COLO668 (cell line): ENCODE measurements at regions not wholly inside any gene's neighbourhood (a gene's known extent, or its start where the extent isn't known, plus 50 kb on each side); places are given as distances from the start of the nearest gene placed in this dataset.

Experiments used
- DNase-seq: peaks from one replicate; lab custom pipeline; 2025; ENCODE audit not compliant: unreplicated experiment; lab: John Stamatoyannopoulos, UW

DNA sequence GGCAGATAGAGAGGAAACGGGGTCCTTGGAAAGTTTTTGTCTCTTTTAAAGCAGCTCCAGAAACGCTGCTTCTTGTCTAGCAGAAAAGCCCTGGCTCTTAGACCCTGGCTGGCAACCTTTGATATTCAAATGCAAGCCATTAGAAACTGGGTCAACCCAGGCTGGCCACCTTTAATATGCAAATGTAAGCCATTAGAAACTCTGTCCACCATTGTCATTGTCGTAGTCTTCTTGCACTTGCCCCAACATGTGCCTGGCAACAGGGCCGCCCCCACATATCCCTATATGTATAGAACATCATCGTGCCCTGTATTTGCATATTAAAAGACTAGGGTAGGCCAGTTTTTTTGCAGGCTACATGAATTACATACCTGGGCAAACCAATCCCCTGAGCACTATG is 621.3 kb upstream of the DPP6 start:
- no peak for DNase-seq

DNA sequence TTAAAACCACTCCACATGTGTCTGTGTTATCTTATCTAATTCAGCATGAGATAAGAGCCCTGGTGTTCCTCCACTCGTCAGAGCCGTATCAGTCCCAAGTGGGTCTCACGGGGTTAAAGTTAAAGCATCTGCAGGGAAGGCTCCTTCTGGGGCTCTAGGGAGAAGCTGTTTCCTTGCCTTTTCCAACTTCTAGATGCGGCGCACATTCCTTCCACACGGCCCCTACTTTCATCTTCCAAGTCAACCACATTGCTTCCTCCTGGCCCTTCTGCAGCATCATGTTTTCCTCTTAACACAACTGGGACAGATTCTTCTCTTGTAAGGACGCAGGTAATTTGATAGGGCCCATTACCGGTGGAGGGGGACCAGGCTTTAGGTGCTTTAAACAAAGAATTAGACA is 620.1 kb upstream of the DPP6 start:
- no peak for DNase-seq

DNA sequence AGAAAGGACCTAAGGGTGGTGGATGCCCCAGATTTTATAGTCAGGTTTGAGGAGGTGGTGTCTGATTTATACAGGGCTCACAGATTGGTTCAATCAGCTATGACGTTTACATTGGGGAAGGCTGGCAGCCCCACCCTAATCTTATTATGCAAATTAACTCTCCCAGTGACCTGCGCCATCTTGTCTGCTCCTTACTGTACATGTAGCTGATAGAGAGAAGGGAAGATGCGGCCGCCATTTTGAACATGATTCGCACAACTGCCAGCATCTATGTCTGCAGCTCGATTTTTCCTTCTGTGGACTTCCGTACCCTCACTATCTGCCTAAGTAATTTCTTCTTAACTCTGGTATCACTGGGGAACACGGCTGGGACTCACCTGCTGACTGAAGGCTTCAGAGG is 619.0 kb upstream of the DPP6 start:
- no peak for DNase-seq

DNA sequence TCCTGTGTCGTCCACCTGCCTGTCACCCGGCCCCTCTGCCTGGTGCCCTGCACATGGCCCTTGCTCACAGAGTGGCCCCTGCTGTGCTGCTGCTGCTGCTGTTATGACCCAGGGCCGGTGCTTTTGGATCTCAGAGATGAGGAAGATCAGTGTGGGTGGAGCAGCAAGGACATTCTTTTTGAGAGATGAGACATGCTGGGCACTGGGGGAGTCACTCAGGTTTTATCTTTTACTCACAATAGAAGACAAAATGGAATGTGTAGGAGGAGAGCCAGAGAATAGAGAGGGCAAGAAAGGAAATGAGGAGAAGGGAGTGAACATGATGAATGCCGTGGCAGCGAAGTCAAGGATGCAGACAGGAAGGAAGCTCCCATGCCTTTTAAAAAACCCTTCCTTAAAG is 611.5 kb upstream of the DPP6 start:
- no peak for DNase-seq

DNA sequence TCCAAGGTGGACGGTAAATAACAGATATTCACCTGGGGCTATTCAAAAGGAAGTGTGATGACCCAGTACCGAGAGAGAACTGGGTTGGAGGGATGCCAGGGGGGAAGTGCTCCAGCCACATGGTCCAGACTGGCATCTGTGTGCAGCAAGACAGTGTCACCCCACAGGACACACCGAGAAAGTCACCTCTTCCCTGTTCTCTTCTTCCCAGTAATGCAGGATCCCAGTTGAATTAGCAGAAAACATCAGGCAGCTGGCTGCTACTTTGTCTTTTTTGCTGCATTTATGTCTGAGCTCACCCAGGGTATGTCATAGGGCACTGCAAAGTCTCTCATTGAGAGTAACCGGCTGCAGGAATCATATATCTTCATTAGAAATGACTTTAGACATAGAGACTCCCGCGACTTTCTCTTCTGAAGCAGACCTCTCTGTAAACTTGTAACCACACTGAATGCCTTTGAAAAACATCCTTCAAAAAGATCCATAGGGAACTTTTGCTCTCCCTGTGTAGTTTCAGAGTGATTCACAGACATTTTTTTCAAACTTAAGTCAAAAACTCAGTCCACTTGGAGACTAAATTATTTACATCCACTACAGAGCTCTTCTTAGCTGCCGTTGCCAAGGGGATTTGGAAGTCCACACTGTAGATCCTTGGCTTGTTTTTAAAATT is 609.0 kb upstream of the DPP6 start:
- DNase-seq, result no peak

DNA sequence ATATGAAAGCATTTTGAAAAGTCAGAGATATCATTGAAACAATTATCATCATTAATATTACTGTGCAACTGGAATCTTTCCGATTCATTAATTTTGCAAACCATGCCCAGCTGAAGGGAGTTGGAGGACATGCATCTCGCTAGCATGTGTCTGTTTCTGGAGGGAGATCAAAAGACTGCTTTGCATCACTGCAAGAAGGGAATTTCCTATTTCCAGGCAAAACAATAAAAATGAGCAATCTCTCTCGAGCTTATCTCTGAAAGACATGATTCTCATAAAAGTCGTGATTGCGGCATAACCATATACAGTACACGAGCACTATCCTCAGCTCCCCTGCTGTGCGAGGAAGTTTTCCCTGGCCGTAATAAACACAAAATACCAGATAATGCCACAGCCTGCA is 607.6 kb upstream of the DPP6 start:
- no peak for DNase-seq

DNA sequence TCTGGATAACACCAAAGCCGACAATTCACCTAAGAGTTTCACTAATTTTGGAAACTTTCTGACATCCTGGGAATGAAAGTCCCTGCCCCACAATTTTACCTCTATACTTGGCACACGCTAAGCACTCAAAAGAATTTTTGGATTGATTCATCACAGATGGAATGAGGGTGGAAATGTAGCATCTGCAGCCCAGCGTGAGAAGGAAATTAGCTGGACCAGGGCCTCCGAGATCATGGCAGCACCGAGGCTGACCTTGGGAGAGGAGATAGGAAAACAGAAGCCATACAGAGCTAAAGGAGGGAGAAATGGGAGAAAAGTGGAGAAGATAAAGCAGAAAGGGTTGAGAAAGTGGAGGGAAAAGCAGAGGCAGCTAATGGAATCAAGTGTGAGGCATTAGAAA is 606.6 kb upstream of the DPP6 start:
- no peak for DNase-seq

DNA sequence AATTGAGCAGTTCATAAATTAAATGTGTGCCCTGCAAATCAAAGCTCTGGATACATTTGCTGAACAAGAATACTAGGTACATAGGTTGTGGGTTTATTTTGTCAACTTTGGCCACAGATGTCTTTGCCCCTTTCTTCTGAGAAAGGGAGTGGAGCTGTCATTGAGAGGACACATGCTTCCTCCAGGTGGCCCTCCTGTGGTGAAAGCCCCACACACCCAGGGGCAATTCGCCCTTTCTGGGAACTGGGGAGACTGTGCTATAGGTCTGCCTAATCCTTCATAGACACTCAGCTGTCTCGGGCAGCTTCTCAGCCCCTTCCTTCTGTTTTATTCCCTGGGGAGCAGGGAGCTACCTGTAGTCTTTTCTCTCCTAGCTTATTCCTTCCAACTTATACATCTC is 605.7 kb upstream of the DPP6 start:
- no peak for DNase-seq

DNA sequence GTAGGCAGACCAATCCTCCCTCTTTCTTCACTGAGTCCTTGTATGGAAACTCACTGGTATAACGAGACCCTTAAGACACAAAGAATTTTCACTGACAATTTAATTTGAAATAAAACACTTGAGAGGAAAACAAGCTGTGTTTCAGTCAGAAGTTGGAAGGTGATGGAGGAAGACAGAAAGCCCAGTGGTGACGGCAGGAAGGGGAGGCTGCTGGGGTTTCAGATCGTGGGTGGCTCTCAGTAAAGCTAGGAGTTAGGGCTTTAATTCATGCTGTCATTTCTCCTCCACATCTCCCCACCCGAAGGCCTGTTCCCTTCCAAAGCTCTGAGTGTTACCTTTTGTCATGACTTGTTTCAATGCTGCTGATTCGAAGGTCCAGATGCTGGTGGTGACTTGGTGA is 605.2 kb upstream of the DPP6 start:
- no peak for DNase-seq

DNA sequence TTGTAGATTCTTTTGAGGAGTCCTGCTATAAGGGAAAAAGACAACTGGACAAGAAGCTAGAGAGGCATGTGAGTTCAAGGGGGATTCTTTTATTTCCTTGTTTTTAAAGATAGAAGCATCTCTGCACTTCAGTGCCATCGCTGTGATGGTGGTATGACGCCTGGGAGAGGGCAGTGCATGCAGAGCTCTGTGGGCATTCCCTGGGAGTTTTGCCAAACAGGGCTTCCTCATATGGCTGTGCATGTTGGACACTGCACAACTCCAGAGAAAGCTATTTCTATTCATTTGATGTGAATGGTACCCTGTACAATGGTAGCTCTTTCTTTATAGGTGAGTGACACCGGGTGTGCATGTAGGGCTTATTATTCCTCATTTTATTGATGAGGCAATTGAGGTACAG is 599.5 kb upstream of the DPP6 start:
- no peak for DNase-seq

DNA sequence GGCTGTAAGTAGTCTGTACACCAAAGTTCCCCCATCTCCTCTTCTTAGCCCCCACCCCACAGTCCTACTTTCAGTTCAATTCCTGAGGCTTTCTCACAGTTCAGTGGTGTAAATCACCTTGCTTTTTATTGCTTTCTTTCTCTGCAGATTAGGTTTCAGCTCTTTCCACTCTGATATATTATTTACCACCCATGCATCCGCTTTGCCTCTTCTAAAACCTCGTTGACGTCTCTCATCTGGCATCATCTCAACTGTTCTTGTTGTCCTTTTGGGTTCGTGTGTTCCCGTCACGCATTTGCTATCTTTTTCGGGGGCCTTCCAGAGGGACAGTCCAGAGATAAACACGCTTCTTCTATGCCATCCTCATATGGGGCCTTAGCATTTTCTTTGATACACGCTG is 597.9 kb upstream of the DPP6 start:
- DNase-seq, result no peak

DNA sequence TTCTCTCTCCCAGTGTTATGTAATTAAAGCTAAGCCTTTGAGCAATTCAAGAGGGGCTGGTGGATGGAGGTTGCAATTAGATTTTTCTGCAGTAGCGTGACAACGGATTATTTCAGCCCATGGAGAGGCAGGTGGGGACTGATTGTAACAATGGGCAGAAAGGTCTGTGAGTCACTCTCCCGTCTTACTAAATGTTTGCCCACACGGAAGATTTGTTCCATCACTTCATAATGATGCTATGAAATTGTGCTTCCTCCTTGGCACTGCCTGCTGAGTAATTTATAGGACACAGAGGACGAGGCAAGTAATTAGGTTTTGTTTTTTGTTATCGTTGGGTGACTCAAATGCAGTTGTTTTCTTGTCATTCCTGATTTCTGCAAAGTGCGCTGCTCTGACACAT is 594.5 kb upstream of the DPP6 start:
- DNase-seq, result no peak

DNA sequence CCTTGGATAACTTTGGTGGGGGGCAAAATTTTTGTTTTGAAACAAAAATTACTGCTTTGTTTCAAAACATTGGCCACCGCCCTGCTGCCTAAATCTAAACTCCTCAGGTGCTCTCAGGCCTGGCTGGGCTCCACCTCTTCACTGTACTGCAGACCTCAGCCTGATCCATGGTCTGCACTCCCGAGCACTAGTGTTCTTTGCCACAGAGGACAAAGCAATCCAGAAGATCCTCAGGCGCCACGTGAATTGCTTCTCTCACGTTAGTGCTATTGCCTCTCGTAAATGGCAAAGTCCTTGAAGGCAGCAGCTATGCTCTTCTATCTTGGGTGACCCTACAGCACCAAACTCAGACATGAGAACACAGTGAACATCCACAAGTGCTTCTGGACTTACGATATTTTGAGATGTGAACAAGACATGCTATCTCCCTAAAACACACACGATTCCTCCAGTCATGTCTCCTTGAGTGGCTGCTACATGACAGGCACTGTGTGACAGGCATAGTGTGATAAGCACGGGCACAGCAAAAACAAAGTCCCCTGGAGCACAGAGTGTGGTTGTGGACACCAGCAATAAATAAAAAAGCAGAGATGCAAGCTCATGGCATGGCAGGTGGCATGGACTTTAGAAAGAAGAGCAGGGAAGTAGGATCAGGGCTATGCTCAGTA is 582.1 kb upstream of the DPP6 start:
- DNase-seq, result no peak

DNA sequence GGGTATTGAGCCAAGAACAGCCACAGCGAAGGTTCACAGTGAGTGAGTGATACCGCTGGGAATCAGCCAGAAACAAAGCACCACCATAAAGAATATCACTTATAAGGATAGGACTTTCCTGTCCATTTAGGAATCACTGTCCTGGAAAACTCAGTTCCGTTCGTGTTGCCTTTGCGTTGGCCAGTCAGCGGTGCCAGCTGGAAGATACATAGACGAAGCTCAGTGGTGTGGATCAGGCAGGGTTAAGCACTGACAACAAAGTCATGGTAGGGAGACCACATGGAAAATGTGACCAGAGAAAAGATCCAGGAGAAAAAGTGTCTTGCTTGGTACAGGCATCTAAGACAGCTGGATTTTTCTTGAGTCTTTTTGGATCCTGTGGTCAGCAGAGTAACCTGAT is 579.7 kb upstream of the DPP6 start:
- DNase-seq, result no peak

DNA sequence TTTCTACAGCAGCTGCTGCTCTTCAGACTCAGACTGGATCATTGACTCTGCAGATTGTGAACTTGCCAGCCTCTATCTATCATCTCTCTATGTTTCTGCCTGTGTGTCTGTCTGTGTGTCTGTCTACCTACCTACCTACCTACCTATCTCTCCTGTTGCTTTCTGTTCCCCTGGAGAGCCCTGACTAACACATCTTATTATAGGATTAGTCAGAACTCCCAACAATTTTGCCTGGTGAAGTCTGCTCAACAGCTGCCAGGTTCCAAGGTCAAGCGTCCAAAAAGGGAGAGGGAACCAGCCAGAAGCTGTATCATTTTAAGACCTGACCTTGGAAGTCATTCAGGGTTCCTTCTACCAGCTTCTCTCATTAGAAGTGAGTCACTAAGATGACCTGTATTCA is 579.0 kb upstream of the DPP6 start:
- DNase-seq, result no peak

DNA sequence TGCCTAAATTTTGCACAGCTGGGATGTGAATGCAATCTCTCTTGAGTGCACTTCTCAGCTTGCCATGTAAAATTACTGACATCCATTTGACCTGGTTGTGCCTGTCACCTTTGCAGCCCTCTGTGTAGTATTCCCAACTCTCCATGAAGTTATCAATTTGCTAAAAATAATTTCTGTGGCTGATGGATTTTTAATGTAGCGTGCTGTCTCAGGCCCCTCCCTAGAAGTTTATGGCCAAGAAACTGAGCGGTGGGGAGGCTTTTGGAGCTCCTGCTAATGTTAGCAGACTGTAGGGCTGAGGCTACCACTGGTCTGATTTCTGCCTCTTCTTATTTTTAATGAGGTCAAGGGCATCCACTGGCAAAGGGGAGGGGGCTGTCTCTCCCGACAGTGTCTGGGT is 577.0 kb upstream of the DPP6 start:
- no peak for DNase-seq

DNA sequence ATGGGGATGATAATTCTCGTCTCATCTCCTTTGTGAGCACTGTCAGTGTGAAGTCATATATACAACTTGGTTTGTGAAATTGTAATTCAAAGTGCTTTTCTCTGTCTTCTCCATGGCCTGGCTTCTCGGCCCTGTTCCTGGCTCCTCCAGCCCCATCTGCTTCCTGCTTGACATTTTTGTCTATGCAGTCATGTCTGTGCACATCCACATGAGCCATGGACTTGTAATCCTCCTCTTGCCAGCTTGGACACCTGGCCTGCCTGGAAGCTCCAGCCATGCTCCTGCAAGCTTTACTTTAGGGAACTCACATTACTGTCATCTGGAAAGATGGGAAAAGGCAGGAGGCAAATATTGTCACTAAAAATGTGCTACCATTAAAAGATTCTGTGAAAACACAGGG is 576.0 kb upstream of the DPP6 start:
- no peak for DNase-seq

DNA sequence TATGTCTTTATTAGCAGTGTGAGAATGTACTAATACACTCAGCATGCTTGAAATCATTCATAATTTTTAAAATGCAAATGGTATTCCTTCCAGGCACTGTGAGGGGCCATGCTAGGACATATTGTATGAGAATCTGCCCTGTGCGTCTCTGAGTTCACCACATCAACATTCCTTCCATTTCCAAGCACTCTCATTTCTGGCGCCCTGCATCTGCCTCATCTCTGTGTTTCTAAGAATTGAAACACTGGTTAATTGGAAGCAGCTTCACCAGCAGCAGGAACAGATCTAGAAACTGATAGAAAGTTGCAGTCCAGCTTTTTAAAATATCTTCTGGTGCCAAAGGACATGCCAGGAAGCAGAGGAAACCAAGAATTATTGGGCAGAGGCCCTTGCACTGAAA is 555.9 kb upstream of the DPP6 start:
- no peak for DNase-seq

DNA sequence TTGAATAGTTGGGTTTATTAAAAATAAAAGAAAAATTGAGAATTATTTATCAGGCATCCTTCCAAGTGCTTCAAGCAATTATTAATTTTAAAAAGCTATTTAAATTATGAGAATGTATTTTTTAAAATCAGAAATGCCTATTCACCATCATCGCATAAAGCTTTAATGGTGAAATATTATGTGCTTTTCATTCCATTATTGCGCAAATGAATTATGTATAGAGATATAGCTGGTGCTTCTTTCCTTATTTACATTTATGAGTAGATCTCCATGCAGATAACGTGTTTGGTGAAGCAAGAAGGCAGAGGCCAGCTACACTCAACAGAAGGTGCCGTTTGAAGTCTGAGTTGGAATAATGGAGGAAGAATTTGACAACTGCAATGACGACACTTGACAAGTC is 549.1 kb upstream of the DPP6 start:
- DNase-seq, result no peak

DNA sequence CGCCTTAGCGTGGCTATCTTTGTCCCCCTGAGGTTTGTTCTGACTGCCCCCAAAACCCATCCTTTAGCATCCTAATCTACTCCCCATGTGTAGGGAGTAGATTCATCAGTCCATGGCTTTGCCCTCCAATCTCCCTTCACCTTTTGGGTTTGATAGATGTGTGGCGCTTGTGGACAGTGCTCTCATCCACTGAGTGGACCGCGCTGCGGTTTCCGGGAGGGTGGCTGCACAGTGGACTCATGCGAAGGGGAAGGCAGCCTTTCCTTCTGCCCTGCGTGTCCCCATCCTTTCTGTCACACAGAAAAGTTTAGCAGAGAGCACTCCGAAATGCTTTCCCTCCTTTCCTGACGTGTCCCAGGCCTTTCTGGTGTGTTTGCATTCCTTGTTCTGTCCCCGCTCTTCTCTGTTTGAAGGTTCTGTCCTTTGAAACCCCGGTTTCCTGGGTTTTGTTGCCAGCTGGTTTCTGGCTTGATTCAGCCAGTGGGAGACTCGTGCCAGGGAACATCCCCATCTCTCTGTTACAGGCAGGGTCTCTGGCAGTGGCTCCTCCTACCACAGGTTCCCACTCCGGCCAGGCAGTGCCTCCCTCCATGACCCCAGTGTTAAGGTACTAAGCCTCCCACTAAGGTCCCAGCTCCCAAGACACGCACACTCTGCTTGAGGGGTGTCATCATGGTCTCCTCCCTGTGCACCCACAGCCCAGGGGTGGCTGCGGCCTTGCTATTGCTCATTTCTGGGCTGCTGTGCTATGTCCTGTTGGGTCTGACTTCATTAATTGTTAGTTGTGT is 547.7 kb upstream of the DPP6 start:
- no peak for DNase-seq

DNA sequence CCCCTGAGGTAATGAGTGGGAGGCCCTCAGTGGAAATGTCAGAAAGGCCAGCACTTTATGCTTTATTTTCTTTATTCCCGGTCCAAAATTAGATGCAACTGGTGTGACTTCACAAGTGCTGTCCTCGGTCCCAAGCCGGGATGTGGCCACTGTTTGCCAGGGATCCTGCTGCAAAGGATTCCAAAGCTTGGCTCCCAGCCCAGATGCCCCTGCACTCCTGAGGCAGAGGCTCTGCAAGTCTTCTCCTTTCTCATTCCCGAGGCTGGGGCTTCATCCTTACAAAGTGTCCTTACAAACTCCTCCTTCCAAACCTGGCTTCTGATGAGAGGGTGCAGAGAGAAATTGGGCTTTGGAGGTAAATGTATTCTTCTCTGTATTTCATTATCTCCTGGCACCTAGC is 544.3 kb upstream of the DPP6 start:
- DNase-seq, result no peak

DNA sequence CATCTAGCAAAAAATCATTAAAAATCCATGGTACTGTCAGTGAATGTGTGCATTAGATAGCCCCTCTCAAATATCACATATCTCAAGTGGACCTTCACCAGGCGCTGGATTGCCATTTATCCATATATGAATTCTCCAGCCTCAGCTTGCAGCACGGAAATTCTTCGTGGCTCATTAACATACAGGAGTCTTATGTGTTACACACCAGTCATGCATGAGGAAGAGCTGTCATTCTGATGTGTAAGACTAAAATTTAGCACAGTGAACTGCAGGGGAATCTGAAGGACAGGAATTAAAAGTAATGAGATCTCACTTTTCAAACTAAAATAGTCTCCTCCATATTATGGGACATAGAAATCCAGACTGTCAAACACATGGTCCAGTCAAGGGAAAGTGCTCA is 542.4 kb upstream of the DPP6 start:
- DNase-seq, result no peak

DNA sequence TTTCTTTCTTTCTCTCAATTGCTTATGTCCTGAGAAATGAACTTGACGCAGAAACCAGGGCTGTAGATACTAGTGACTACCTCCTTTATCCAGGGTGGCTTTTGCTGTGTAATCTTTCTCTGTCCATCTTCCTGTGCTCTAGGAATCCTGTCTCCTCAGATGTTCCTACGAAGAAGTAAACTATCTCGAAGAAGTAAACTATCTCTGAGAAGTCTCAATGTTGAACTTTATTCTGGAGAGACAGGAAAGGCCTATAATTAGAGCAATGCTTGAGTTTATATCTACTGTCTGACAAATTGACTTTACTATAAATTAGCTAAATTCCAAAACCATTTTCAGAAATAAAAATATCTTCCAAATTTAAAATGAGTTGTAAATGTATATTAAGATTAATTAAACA is 541.5 kb upstream of the DPP6 start:
- DNase-seq, result no peak
